GM13977 (cell line): ENCODE measurements at regions not wholly inside any gene's neighbourhood (a gene's known extent, or its start where the extent isn't known, plus 50 kb on each side); places are given as distances from the start of the nearest gene placed in this dataset.

Experiments used
- DNase-seq: peaks from one replicate; pipeline ENCODE4 v3.0.0; 2012; ENCODE audit warnings: low spot score
- in situ Hi-C: fragments of 300-500 bp; cut with MboI; formaldehyde crosslinking; loops from one replicate; pipeline ENCODE4 v1.12.0; 2022; ENCODE audit warnings: low sequenced_read_pairs, low pct_unique_long_range_greater_than_20kb, mixed read lengths, inconsistent platforms; ENCODE audit not compliant: unreplicated experiment
- TF ChIP-seq, protein P1 (sequence below): IDR thresholded peaks from 2 replicates; pipeline ENCODE4 v1.5.1; 2012; ENCODE audit warnings: mild to moderate bottlenecking, control low read depth; ENCODE audit not compliant: insufficient read depth; ENCODE audit errors: extremely low read depth, missing control alignments

GRCh38 chr16:14353340-14353739 is 276.7 kb downstream of the PARN start:
- in situ Hi-C loops, result no loop called here
- TF ChIP-seq, protein P1, sequence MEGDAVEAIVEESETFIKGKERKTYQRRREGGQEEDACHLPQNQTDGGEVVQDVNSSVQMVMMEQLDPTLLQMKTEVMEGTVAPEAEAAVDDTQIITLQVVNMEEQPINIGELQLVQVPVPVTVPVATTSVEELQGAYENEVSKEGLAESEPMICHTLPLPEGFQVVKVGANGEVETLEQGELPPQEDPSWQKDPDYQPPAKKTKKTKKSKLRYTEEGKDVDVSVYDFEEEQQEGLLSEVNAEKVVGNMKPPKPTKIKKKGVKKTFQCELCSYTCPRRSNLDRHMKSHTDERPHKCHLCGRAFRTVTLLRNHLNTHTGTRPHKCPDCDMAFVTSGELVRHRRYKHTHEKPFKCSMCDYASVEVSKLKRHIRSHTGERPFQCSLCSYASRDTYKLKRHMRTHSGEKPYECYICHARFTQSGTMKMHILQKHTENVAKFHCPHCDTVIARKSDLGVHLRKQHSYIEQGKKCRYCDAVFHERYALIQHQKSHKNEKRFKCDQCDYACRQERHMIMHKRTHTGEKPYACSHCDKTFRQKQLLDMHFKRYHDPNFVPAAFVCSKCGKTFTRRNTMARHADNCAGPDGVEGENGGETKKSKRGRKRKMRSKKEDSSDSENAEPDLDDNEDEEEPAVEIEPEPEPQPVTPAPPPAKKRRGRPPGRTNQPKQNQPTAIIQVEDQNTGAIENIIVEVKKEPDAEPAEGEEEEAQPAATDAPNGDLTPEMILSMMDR, result no peak

DNA sequence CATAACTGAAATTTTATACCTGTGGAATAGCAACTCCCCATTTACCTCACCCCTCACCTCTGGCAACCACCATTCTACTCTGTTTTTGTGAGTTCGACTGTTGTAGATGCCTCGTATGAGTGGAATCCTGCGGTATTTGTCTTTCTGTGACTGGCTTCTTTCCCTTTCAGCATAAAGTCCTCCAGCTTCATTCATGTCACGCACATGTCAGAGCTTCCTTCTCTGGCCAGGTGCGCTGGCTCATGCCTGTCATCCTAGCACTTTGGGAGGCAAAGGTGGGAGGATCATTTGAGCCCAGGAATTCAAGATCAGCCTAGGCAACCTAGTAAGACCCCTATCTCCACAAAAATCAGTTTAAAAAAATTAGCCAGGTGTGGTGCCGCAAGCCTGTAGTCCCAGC is 278.4 kb downstream of the PARN start:
- in situ Hi-C loops, result no loop called here
- DNase-seq, result no peak
- TF ChIP-seq, protein P1, result no peak

More at GRCh38 chr16:14353340-14353739, 276.7 kb downstream of the PARN start:
- DNase-seq, result no peak

GRCh38 chr16:14350626-14351025 is 279.4 kb downstream of the PARN start:
- no peak for DNase-seq
- TF ChIP-seq, protein P1, result no peak
- in situ Hi-C loops, result no loop called here

DNA sequence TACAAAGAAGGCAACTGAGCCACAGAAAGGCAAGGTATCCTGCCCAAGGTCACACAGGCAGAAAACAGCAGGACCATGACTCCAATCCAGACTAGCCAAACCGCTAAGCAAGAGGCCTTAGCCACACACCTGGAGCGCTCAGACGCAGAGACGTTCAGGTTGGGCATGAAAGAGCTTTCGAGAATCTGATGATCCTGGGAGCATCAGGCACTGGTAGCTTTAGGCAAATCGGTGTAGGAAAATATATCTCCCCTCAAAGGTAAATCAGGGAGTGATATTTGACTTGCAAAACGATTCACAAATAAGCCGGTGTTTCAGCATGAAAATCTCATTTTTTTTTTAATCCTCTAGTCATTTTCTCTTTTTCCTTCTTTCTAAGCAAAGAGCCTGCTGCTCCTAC is 279.0 kb downstream of the MRTFB start:
- DNase-seq, result no peak
- TF ChIP-seq, protein P1, result no peak
- in situ Hi-C loops, result no loop called here

- no peak for DNase-seq
- TF ChIP-seq, protein P1, result no peak
- in situ Hi-C loops, result no loop called here
Observed at GRCh38 chr16:14347706-14348105, 276.6 kb downstream of the MRTFB start.

- no peak for DNase-seq
- in situ Hi-C loops, result no loop called here
- TF ChIP-seq, protein P1, result no peak
Observed at GRCh38 chr16:14346278-14347142, 275.4 kb downstream of the MRTFB start.
